GM19395 (cell line): ENCODE measurements at regions not wholly inside any gene's neighbourhood (a gene's known extent, or its start where the extent isn't known, plus 50 kb on each side); places are given as distances from the start of the nearest gene placed in this dataset.
"Not testable (repeated sequence)": the region's sequence is repeated elsewhere in the genome, so short reads cannot be mapped to it uniquely, and the experiment has no call there.

ENCODE experiments used
- ATAC-seq: cut with Tn5 transposase; IDR thresholded peaks from one replicate; pipeline ENCODE4 v1.9.1; 2021; ENCODE audit warnings: mild to moderate bottlenecking, moderate library complexity; ENCODE audit not compliant: unreplicated experiment

DNA sequence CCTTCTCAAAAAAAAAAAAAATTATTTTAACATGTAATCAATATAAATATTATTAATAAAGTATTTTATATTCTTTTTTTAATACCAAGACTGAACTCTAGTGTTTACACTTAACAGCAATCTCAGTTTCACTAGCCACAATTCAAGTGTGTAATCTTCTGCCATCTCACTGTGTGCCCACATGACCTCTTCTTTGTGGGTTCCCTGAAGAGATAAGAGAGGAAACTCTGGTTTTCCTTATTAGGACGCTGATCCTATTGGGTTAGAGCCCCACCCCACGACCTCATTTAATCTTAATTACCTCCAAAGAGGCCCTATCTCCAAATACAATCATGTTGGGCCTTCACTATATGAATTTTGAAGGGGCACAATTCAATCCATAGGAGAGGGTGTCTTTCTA lies 177.6 kb downstream of the STK31 start:
- ATAC-seq = no peak

DNA sequence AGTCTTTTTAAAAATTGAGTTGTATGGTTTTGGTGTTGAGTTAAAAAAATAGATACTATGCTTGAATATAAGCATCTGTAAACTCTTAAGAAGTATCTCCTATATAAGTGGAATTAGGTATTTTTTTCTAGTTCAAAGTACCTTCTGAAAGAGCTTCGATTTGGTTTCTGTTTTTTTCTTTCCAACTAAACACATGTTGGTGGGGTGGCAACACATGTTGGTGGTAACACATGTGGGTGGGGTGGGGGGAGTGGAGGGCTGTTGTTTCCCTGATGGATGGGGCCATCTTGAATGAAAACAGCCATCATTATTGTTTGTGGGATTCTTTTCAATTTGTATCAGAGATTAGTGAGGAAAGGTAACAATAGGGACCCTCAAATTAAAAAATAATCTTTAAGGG lies 178.9 kb downstream of the STK31 start:
- no peak for ATAC-seq

DNA sequence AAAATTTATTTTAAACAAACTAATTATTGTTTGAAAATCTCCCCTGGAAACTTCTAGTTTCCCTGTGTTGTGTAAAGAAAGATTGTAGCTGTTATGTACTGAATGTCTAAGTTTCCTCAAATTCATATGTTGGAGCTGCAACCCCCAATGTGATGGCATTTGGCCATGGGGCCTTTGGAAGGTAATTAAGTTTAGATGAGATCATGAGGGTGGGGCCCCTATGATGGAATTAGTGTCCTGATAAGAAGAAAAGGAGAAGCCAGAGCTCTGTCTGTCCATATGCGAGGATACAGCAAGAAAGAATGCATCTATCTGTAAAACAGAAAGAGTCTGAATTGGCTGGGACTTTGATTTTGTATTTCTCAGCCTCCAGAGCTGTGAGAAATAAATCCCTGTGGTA lies 179.5 kb downstream of the STK31 start:
- no peak for ATAC-seq

DNA sequence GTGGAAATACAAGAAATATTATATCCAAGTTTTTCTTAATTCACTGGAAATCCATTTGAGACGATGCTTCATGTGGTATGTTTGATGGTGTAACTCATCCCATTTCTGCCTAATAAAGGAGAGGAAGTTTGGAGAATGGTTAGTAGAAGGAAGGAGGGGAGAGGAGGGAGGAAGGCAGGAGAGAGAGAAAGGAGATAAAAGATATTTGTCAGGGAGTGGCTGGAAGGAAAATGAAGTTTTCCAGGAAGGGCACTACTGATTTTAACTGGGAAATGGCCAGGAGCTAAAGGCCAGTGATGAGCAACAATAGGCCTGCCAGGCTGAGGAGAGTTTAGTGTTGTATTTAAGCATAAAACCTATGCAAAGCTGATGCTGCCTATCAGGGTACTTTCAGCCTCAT lies 182.0 kb downstream of the STK31 start:
- no peak for ATAC-seq

DNA sequence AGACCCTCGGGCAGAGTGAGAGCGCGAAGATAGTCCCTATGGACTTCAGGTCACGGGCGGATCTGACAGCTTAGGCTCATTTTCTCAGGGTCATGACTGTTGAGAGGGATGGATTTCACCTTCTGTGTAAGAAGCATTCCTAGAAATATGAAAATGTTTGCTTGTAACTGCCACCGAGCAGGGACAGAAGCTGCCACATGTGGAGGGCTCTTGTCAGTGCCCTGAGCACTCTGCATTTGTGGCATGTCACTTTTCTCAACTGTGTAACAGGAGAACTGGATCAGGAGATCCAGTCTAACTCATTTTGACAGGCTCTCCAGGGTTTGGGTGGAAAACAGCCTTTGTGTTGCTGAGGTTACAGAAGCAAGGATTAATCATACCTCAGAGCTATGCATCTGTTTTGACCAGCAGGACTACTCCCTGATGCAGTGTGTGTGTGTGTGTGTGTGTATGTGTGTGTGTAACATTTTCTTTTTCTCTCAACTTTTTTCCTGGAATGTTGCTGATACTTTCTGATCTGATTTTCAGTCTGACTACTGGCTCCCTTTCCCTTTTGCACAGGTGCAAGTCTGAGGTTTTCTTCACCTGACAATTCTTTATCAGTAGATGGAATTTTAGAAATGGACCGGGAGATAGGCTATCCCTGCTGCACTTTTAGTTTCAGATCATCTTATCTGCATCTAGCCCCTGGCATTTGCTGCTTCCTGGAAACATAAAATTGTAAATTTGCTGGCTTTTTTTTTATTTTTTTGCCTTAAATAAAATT lies 183.3 kb downstream of the STK31 start:
- ATAC-seq = no peak

DNA sequence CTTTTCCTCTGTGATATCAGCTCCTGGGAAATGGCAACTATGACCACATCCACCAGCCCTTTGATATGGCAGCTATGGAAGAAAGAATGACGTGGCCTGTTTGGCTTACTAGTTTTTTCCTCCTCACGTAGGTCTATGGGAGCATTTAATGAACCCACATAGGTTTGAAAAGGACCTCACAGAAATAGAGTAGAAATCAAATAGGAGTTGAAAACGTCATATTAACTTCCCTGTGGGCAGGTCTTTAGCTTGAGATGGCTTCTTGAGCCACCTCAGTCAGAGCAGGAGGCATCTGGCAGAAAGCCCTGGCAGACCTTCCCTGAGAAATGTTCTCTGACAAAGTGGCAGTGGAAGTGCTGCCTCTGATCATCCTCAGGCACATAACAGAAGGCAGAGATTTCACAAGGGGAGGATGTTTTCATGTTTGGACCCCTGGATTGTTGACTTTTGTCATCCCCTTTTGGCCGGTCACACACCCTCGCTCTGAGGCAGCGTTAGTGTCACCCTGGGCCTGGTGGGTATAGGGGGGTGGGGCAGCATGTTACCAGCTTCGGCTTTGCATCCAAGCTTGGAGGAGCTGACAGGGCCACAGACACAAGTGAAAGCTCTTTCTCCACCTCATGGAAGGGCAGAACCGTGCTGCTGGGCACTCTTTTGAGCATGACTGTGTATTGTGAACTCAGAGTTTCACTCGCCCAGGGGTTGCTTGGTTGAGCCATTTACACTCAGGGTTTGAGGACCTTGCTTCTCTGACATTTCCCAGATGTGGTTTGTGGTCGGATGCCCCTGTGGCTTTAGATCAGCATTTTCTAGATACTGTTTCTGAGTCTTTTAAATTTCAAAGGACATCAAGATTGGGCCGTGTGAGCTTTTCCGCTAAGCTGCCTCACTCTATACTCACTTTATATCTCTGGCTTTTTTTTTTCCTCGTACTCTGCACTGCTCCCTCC lies 184.2 kb downstream of the STK31 start:
- ATAC-seq = no peak

DNA sequence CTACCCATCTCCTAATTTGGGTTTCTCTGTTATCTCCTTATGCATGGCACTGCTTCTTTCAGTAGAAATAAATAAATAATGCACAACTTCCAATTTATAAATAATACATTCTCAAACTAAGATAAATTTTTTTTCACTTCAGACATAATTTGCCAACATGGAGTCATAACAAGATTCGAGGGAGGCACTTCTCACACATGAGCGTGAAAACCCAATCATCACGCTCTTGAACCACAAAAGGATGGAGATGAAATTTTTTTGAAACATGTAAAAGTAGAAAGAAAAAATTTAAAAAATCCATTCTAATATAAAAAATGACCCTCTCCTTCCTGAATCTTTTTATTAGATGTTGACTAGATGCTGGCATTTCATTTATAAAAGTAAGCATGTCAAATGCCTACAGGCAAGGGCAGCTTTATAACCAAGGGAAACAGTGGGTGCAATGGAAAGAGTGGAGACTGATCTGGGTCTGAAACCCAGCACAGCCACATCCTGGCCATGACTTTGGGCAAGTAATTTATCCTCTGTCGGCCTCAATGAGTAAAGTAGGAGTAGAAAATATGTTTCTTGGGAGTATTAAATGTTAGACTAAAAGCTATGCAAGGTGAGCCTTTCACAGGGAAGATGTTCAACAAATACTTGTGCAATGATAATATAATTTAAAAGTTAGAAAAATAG lies 185.0 kb downstream of the STK31 start:
- no peak for ATAC-seq

DNA sequence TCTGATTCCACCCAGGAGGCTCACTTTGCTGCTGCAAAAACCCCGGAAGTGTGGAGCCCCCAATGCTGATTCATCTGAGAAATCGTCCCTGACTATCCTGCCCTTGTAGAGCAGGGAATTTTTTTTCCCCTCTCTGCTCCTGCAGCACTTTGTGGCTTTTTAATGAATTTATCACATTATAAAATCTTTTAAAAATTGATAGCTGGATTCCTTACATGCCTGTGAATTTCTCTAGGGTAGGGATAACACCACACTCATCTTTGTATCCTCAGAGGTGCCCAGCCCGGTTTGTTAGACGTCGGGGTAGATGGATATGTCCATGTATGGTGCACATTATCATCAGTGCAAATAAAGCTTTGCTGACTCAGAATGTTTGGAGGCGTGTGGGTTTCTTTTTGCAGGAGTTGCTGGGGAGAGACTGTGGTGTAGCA lies 185.7 kb downstream of the STK31 start:
- ATAC-seq = no peak

DNA sequence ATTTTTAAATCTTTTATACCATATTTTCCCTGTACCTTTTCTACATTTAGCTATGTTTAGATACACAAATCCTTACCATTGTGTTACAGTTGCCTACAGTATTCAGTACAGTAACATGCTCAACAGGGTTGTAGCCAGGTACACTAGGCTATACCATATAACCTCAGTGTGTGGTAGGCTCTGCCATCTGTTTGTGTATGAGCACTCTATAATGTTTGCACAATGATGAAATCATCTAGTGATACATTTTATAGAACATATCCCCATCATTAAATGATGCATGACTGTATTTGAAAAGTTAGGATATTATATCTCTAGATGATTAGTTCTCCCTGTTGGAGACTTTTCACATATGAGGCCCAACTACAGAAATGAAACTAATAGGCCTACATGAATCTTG lies 188.6 kb downstream of the STK31 start:
- ATAC-seq = no peak

DNA sequence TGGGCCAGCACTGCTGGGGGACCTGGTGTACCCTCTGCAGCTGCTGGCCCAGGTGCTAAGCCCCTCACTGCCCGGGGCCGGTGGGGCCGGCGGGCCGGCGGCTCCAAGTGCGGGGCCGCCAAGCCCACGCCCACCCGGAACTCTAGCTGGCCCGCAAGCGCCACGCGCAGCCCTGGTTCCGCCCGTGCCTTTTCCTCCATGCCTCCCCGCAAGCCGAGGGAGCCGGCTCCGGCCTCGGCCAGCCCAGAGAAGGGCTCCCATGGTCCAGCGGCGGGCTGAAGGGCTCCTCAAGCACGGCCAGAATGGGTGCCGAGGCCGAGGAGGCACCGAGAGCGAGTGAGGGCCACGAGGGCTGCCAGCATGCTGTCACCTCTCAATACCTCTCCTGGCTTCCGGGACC lies 194.9 kb downstream of the STK31 start:
- not testable (repeated sequence) for ATAC-seq

DNA sequence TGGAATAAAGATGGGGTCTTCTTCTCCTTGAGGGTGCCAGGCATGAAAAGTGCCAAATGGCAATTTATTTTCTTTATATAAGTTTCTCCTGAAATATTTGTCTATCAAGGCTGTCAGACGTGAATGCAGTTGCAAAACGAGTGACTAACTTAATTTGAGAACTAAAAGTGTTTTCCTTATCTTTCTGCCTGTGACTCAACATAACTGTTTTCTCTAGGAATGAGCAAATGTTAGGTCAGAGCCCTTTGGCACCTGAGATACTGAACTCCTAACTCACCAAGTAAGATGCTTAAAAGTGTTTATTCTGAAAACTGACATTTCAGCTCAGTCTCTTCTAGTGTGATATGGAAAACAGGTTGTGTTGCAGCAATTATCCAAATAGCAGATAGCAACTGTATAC lies 197.0 kb downstream of the STK31 start:
- ATAC-seq = no peak

DNA sequence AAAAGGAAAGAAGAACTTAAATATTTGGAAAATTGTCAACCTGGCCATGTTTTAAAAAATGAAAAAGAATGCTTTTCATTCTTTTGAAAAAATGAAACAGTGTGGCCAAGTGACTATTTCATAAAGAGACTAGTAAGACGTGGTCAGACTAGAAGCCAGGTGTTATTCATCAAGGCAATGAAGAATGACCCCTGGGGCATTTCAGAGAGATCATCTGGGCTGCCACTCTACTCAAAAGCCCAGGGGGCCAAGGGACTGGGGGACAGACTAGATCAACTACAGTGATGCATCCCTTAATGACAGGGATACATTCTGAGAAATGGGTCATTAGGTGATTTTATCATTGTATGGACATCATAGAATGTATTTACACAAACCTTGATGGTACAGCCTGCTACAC lies 199.4 kb downstream of the STK31 start:
- no peak for ATAC-seq

DNA sequence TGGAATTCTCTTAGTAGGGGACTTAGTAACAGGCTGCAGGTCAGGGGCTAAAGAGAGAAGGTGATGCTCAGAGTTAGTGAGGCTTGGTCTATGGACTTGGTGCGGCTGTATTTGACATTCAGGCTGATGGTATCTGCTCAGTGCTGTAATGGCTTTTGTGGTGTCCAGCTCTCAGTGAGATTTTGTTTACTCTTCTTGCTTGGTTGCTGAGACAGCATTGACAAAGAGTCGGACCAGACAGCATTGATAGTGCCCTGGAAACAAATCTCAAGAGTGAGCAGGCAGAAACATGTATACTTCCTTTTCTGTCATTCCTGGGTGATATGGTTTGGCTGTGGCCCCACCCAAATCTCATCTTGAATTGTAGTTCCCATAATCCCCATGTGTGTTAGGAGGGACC lies 202.0 kb downstream of the STK31 start:
- ATAC-seq = no peak

DNA sequence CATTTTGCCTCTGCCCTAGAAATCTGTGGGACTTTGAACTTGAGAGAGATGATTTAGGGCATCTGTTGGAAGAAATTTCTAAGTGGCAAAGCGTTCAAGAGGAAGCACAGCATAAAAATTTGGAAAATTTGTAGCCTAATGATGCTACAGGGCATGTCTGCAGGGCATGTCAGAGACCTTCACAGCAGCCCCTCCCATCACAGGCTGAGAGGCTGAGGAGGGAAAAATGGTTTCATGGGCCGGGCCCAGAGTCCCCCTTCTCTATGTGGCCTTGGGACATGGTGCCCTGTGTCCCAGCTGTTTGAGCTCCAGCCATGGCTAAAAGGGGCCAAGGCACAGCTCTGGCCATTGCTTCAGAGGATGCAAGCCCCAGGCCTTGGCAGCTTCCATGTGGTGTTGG lies 203.0 kb downstream of the STK31 start:
- ATAC-seq = no peak

DNA sequence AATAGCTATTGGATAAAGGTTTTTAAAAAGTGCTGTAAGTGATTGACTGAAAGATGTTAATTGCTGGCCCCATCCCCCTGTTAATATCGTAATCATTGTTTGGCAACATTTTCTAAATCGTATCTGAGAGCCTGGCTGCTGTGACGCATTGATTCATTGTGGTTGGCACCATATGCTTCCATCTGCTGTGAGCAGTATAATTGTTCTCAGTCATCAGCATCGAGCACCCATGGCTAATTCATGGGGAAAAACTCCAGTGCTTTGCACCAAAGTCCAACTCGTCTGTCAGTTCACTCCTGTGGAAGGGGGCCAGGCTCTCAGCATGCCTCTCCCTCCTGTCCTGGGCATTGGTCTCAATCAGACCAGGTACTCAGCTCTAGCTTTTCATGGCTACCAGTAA lies 205.2 kb downstream of the STK31 start:
- ATAC-seq = no peak

DNA sequence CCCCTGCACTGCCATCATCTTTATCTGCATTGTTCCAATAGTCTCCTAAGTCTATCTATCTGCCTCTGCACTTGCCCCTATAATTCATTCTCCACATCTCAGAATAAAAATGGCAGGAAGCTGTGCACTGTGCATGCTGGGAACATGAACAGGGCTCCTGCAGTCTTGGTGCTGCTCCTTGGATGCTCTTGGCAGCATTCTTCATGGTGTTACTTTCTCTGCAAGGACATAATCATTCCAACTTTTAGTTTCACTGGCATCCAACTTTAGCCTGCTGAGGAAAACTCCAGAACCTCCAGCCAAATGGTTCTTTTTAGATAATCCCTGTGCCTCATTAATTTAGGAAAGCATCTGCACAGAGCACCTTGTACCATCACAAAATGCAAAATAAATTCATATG lies 208.3 kb downstream of the STK31 start:
- ATAC-seq = no peak

DNA sequence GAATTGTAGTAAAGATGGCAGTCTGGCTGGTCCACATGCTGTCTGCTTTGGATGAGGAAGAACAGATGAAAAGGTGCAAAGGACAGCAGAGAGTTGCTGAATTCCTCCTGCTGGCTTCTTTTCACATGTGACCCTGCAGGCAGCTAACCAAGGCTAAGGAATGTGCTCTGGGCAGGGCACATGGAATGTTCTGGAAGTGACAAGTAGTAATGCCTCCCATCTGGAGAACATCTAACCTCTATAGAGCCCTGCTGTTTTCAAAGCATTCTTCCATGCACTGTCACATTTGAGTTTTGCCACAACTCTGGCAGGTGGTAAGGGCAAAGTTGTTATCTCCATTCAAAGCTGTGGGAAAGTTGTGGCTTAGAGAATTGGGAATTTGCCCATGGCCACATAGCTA lies 208.8 kb downstream of the STK31 start:
- ATAC-seq = no peak

DNA sequence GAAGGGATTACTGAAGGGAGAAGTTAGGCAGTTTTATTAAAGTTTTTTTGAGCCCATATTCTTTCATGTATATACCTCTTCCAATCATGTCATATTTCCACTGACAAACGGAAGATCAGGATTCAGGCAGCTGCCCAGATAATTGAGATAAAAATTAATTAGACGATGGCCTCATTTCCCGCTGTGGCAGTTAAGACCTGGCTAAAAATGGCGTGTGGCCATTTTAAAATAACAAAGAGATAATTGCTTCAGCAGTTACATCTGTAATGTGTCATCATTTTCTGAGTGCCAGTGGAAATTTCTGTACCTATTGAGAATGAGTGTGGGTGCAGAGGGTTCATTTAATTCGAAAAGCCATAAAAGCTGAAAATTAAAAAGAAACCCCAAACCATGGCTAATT lies 215.1 kb downstream of the STK31 start:
- ATAC-seq = no peak

DNA sequence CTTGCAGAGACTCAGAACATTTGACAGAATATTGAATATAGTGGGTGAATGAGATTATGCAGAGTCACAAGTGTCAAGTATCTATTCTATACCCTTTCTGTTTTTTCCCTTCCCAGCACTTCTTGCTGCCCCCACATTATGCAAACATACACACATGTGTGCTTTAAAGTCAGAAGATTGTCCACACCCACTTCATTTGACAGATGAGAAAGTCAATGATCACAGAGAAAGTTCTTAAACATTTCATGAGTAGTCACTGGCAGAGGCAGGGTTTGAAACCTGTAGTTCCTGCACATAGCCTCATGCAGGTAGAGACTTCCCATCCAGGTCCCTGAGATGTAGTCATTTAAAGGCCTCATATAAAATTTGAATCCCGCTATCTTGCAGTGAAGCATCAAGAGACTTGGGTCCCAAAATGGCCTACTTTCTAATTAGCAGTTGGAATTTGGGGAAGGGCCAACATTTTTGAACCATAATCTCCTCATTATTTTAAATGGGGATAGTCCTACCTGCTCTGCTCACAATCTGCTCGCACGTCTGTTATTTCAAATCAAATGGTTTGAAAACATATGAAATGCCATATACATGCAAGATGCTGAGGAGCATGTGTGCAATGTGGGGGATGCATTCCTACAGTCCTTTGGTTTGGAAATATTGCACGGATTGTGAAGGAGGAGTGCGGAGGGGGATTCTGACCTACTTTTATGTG lies 217.8 kb downstream of the STK31 start:
- ATAC-seq = no peak

DNA sequence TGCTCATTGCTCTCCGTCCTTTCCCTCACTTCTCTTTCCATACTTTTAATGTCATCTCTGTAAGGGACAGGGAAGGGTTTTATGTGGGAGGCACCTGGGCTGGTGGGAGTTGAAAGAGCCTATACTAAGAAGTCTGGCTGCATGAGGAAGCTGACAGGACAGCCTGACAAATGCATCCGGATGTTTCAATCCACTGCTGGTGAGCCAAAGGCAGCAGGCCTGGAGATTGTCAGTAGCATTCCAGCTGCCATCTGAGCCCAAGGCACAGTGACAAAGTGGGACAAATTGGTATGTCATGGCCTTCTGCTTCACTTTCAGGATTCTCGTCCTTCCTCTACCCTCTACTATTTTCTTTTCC lies 218.4 kb downstream of the STK31 start:
- no peak for ATAC-seq

DNA sequence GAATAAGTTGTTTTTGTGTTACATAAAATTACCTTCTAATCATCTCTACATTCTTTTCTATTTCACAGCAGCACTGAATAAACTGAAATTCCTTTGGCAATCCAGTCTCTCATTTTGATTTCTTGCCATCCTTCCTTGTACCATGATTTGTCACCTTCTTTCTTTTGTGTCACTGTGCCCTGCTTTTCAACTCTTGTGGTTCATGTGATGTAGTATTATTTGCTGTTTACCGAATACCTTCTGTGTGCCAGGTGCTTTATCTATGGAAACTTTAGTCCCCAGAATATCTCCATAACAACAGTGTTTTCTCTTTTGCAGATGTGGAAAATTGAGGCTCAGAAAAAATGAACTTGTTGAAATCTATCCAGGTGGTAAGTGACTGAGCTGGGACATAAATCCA lies 220.3 kb downstream of the STK31 start:
- no peak for ATAC-seq
